Right renal pelvis (tissue), 4 donors: ENCODE measurements at regions not wholly inside any gene's neighbourhood (a gene's known extent, or its start where the extent isn't known, plus 50 kb on each side); places are given as distances from the start of the nearest gene placed in this dataset.
A peak's percentile ranks its signal among the peaks of the same experiment; 100 is the strongest.

Source experiments
- DNase-seq, 4 donors: peaks; one replicate each; pipeline ENCODE4 v3.0.0-alpha.2; 2013; ENCODE audit warnings: low read depth in 4 of 4, low spot score in 3 of 4, missing footprints in 1 of 4

GRCh38 chr4:22233230-22233629 lies 282.6 kb downstream of the ADGRA3 start:
- DNase-seq: no peak

GRCh38 chr4:22220965-22221364 lies 272.4 kb upstream of the KCNIP4 start:
- DNase-seq: no peak

- no peak for DNase-seq
Observed at GRCh38 chr4:22217480-22217879, 268.9 kb upstream of the KCNIP4 start.

GRCh38 chr4:22216278-22216677 lies 267.7 kb upstream of the KCNIP4 start:
- DNase-seq: no peak

GRCh38 chr4:22215084-22215483 lies 266.5 kb upstream of the KCNIP4 start:
- no peak for DNase-seq

- no peak for DNase-seq
Observed at GRCh38 chr4:22203711-22204011, 255.1 kb upstream of the KCNIP4 start.

GRCh38 chr4:22202975-22203710 lies 254.6 kb upstream of the KCNIP4 start:
- DNase-seq: peak in 3 of 4 donors; percentile 7 to 44 (median 24)

- peak; percentile 41 to 69 (median 62) for DNase-seq
Observed at GRCh38 chr4:22202246-22202974, 253.8 kb upstream of the KCNIP4 start.

GRCh38 chr4:22201256-22201655 lies 252.7 kb upstream of the KCNIP4 start:
- DNase-seq: no peak

GRCh38 chr4:22196551-22196950 lies 248.0 kb upstream of the KCNIP4 start:
- no peak for DNase-seq

GRCh38 chr4:22192084-22192511 lies 243.5 kb upstream of the KCNIP4 start:
- no peak for DNase-seq

- no peak for DNase-seq
Observed at GRCh38 chr4:22191565-22191964, 243.0 kb upstream of the KCNIP4 start.

GRCh38 chr4:22190855-22191254 lies 242.3 kb upstream of the KCNIP4 start:
- no peak for DNase-seq

- no peak for DNase-seq
Observed at GRCh38 chr4:22187203-22187820, 238.7 kb upstream of the KCNIP4 start.

GRCh38 chr4:22181736-22182135 lies 233.2 kb upstream of the KCNIP4 start:
- DNase-seq: no peak

- no peak for DNase-seq
Observed at GRCh38 chr4:22179124-22179874, 230.7 kb upstream of the KCNIP4 start.

- no peak for DNase-seq
Observed at GRCh38 chr4:22174640-22175039, 226.1 kb upstream of the KCNIP4 start.

GRCh38 chr4:22170353-22170752 lies 221.8 kb upstream of the KCNIP4 start:
- DNase-seq: no peak

GRCh38 chr4:22167201-22167600 lies 218.6 kb upstream of the KCNIP4 start:
- DNase-seq: no peak

GRCh38 chr4:22162454-22162853 lies 213.9 kb upstream of the KCNIP4 start:
- no peak for DNase-seq

GRCh38 chr4:22130741-22131140 lies 182.2 kb upstream of the KCNIP4 start:
- DNase-seq: no peak
